Gastrocnemius medialis (tissue), 4 donors: ENCODE measurements at regions not wholly inside any gene's neighbourhood (a gene's known extent, or its start where the extent isn't known, plus 50 kb on each side); places are given as distances from the start of the nearest gene placed in this dataset.
A peak's percentile ranks its signal among the peaks of the same experiment; 100 is the strongest.

Source experiments
- ATAC-seq, 2 donors: fragments of 150-250 bp; one replicate each; pipeline ENCODE4 v1.9.1; 2016
- DNase-seq, 2 donors: peaks; one replicate each; pipeline ENCODE4 v3.0.0-alpha.2; 2019
- H3K27ac ChIP-seq, 4 donors: fragments of 200-600 bp; sonication (generic); 1 replicate in 1 of 4; 2 replicates in 3 of 4; pipeline ENCODE4 v1.5.1; 2016 to 2018; ENCODE audit warnings: mild to moderate bottlenecking in 2 of 4, moderate library complexity in 1 of 4
- H3K27me3 ChIP-seq, 3 donors: fragments of 200-600 bp; sonication (generic) in 2 of 3; 1 replicate in 1 of 3; 2 replicates in 2 of 3; pipeline versions ENCODE4 v1.5.1 to v1.6.0; 2016 to 2019; ENCODE audit warnings: mild to moderate bottlenecking in 1 of 3, moderate library complexity in 1 of 3
- H3K36me3 ChIP-seq, 2 donors: fragments of 200-600 bp; sonication (generic) in 1 of 2; one replicate each; pipeline ENCODE4 v1.5.1; 2017 to 2018
- H3K4me1 ChIP-seq, 2 donors: fragments of 200-600 bp; sonication (generic) in 1 of 2; one replicate each; pipeline ENCODE4 v1.5.1; 2016 to 2017; ENCODE audit warnings: mild to moderate bottlenecking in 2 of 2
- H3K4me3 ChIP-seq, 4 donors: fragments of 200-600 bp; sonication (generic) in 3 of 4; 1 replicate in 1 of 4; 2 replicates in 3 of 4; pipeline ENCODE4 v1.5.1; 2016 to 2019; ENCODE audit warnings: mild to moderate bottlenecking in 2 of 4
- H3K9me3 ChIP-seq, 3 donors: fragments of 200-600 bp; sonication (generic) in 2 of 3; 1 replicate in 1 of 3; 2 replicates in 2 of 3; pipeline ENCODE4 v1.5.1; 2016 to 2019
- CTCF ChIP-seq, 5 experiments: fragments of 450-650 bp in 3 of 5; fragments of 200-600 bp in 2 of 5; sonication (generic) in 2 of 5; IDR thresholded peaks in 4 of 5; conservative IDR thresholded peaks in 1 of 5; 1 replicate in 4 of 5; 2 replicates in 1 of 5; pipeline ENCODE4 v1.5.1; 2016 to 2019; ENCODE audit warnings: antibody characterized with exemption in 5 of 5, mild to moderate bottlenecking in 3 of 5, moderate library complexity in 3 of 5
- POLR2A ChIP-seq, 2 donors: fragments of 450-650 bp; IDR thresholded peaks; one replicate each; pipeline ENCODE4 v1.6.1; 2017; ENCODE audit warnings: antibody characterized with exemption in 2 of 2, mild to moderate bottlenecking in 2 of 2, moderate library complexity in 2 of 2
- in situ Hi-C, 4 donors: fragments of 200-750 bp; cut with MboI; loops; one replicate each; pipeline versions ENCODE4 v1.15.0 to v1.8.0; 2017; ENCODE audit warnings: low sequenced_read_pairs in 4 of 4
- intact Hi-C: fragments of 100-400 bp; cut with DNase I; formaldehyde crosslinking; loops from one replicate; pipeline ENCODE4 v1.15.1; 2023; ENCODE audit warnings: low total_unique reads

GRCh38 chr1:232481091-232481490, 148.8 kb downstream of the SIPA1L2 start:
- Histone ChIP-seq H3K9me3 (no peaks in the 10 kb centered on the region), H3K27me3 (no peaks in the 10 kb centered on the region), H3K4me3 (no peak overlapping the region), H3K36me3 (no peaks in the 10 kb centered on the region), H3K4me1 (peaks cover 22 to 23% of the 10 kb centered on the region in 2 donors), H3K27ac (no peak overlapping the region)
- DNase-seq (no peak), ATAC-seq (no peak)
- TF ChIP-seq CTCF (IDR thresholded peaks at IDR 0.05 in 4 of 5, conservative IDR thresholded peaks at IDR 0.05 in 1 of 5), result no peak
- in situ Hi-C loops (no loop called here), intact Hi-C loops (no loop called here)

GRCh38 chr1:232477728-232478127, 152.2 kb downstream of the SIPA1L2 start:
- no peak overlapping the region for H3K4me3 ChIP-seq
- peaks cover 22 to 23% of the 10 kb centered on the region in 2 donors for H3K4me1 ChIP-seq
- no peaks in the 10 kb centered on the region for H3K36me3 ChIP-seq
- no peaks in the 10 kb centered on the region for H3K9me3 ChIP-seq
- intact Hi-C loops, result loop anchor here (2.0 to 5.0 kb wide), 4 partner anchors 49 to 160 kb away; no protein-coding TSS in a partner anchor
- H3K27ac ChIP-seq, result peak overlapping the region; percentile 35 to 68 (median 48)
- TF ChIP-seq POLR2A (IDR thresholded peaks at IDR 0.05) (no peak), CTCF (IDR thresholded peaks at IDR 0.05 in 4 of 5, conservative IDR thresholded peaks at IDR 0.05 in 1 of 5) (no peak)
- ATAC-seq (peak; percentile 93 to 99), DNase-seq (peak; percentile 49 to 62)
- in situ Hi-C loops, result no loop called here
- no peaks in the 10 kb centered on the region for H3K27me3 ChIP-seq

- no peaks in the 10 kb centered on the region for H3K9me3 ChIP-seq
- TF ChIP-seq CTCF (IDR thresholded peaks at IDR 0.05 in 4 of 5, conservative IDR thresholded peaks at IDR 0.05 in 1 of 5) (no peak), POLR2A (IDR thresholded peaks at IDR 0.05) (no peak)
- no peak overlapping the region for H3K27ac ChIP-seq
- H3K4me3 ChIP-seq, result no peak overlapping the region
- ATAC-seq, result peak; percentile 24 to 69
- in situ Hi-C loops (no loop called here), intact Hi-C loops (loop anchor here (2.0 to 5.0 kb wide), 4 partner anchors 48 to 159 kb away; no protein-coding TSS in a partner anchor)
- H3K27me3 ChIP-seq, result no peaks in the 10 kb centered on the region
- no peaks in the 10 kb centered on the region for H3K36me3 ChIP-seq
- DNase-seq, result no peak
- H3K4me1 ChIP-seq, result peaks cover 22 to 23% of the 10 kb centered on the region in 2 donors
These were observed 153.4 kb downstream of the SIPA1L2 start for GRCh38 chr1:232476538-232476950.

- DNase-seq (no peak), ATAC-seq (no peak)
- Histone ChIP-seq H3K27me3 (no peaks in the 10 kb centered on the region), H3K4me3 (no peak overlapping the region), H3K4me1 (peaks cover 22 to 23% of the 10 kb centered on the region in 2 donors), H3K27ac (no peak overlapping the region), H3K36me3 (no peaks in the 10 kb centered on the region), H3K9me3 (no peaks in the 10 kb centered on the region)
- in situ Hi-C loops, result no loop called here
- intact Hi-C loops, result loop anchor here (5.0 kb wide), 3 partner anchors 82 to 158 kb away; no protein-coding TSS in a partner anchor
- TF ChIP-seq POLR2A (IDR thresholded peaks at IDR 0.05), result no peak
- no peak for TF ChIP-seq CTCF (IDR thresholded peaks at IDR 0.05 in 4 of 5, conservative IDR thresholded peaks at IDR 0.05 in 1 of 5)
These were observed 155.1 kb downstream of the SIPA1L2 start for GRCh38 chr1:232474826-232475225.

GRCh38 chr1:232473900-232474299, 156.0 kb downstream of the SIPA1L2 start:
- no peak for ATAC-seq

More at GRCh38 chr1:232473900-232474299, 156.0 kb downstream of the SIPA1L2 start:
- Histone ChIP-seq H3K4me1 (peaks cover 22 to 23% of the 10 kb centered on the region in 2 donors), H3K4me3 (no peak overlapping the region), H3K27ac (no peak overlapping the region), H3K9me3 (no peaks in the 10 kb centered on the region), H3K36me3 (no peaks in the 10 kb centered on the region), H3K27me3 (no peaks in the 10 kb centered on the region)
- intact Hi-C loops, result no loop called here
- in situ Hi-C loops, result no loop called here
- DNase-seq, result no peak
- TF ChIP-seq CTCF (IDR thresholded peaks at IDR 0.05 in 4 of 5, conservative IDR thresholded peaks at IDR 0.05 in 1 of 5), result no peak
- no peak for TF ChIP-seq POLR2A (IDR thresholded peaks at IDR 0.05)
